ENCODE measurements at regions not wholly inside any gene's neighbourhood (a gene's known extent, or its start where the extent isn't known, plus 50 kb on each side); places are given as distances from the start of the nearest gene placed in this dataset.

GRCh38 chr12:132397934-132398385 lies 68.6 kb upstream of the GALNT9 start:
- no peak for TF ChIP-seq CTCF (conservative IDR thresholded peaks at IDR 0.05; ENCODE audit: low read depth, low read length)
- no peak for TF ChIP-seq EZH2 (IDR thresholded peaks at IDR 0.05; ENCODE audit: borderline replicate concordance, low read depth, low read length, poor library complexity, severe bottlenecking)
